NB4 (cell line): ENCODE measurements at regions not wholly inside any gene's neighbourhood (a gene's known extent, or its start where the extent isn't known, plus 50 kb on each side); places are given as distances from the start of the nearest gene placed in this dataset.

Source experiments
- CTCF ChIP-seq: IDR thresholded peaks from one replicate; pipeline ENCODE4 v1.5.1; 2012; ENCODE audit warnings: low read depth, low read length
- MYC ChIP-seq: IDR thresholded peaks from 2 replicates; pipeline ENCODE4 v1.6.1; 2011; ENCODE audit warnings: low read depth, low read length
- POLR2A ChIP-seq: IDR thresholded peaks from 2 replicates; pipeline ENCODE4 v1.6.1; 2011; ENCODE audit warnings: mild to moderate bottlenecking; ENCODE audit not compliant: insufficient read length; ENCODE audit errors: extremely low read depth
- TF ChIP-seq, protein P1 (sequence below): IDR thresholded peaks from 2 replicates; pipeline ENCODE4 v1.6.1; 2011; ENCODE audit warnings: low read depth, low read length

GRCh38 chr12:107311682-107312081, 218.3 kb upstream of the CRY1 start:
- TF ChIP-seq CTCF (no peak), POLR2A (no peak), MYC (no peak)
- TF ChIP-seq, protein P1, sequence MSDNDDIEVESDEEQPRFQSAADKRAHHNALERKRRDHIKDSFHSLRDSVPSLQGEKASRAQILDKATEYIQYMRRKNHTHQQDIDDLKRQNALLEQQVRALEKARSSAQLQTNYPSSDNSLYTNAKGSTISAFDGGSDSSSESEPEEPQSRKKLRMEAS, result no peak
